Fibroblast of skin of scalp (primary cell): ENCODE measurements at regions not wholly inside any gene's neighbourhood (a gene's known extent, or its start where the extent isn't known, plus 50 kb on each side); places are given as distances from the start of the nearest gene placed in this dataset.
A peak's percentile ranks its signal among the peaks of the same experiment; 100 is the strongest.
"Not testable (repeated sequence)": the region's sequence is repeated elsewhere in the genome, so short reads cannot be mapped to it uniquely, and the experiment has no call there.

Source experiments
- DNase-seq: peaks from one replicate; pipeline ENCODE4 v3.0.0-alpha.2; 2013

GRCh38 chr5:131107128-131107527 lies 57.9 kb downstream of the HINT1 start:
- DNase-seq = no peak

GRCh38 chr5:131104169-131104808 lies 60.8 kb downstream of the HINT1 start:
- no peak for DNase-seq

- DNase-seq = peak; percentile 55
These were observed 68.0 kb downstream of the HINT1 start for GRCh38 chr5:131096774-131097710.

GRCh38 chr5:131095561-131095960 lies 69.5 kb downstream of the HINT1 start:
- not testable (repeated sequence) for DNase-seq

GRCh38 chr5:131084436-131084835 lies 80.6 kb downstream of the HINT1 start:
- no peak for DNase-seq

GRCh38 chr5:131081913-131082488 lies 83.1 kb downstream of the HINT1 start:
- peak; percentile 50 for DNase-seq

- DNase-seq = peak; percentile 62
These were observed 83.7 kb downstream of the HINT1 start for GRCh38 chr5:131081374-131081773.

- DNase-seq = no peak
These were observed 85.8 kb downstream of the HINT1 start for GRCh38 chr5:131079232-131079631.

GRCh38 chr5:131068893-131069643 lies 96.0 kb downstream of the HINT1 start:
- no peak for DNase-seq

- DNase-seq = no peak
These were observed 97.0 kb downstream of the HINT1 start for GRCh38 chr5:131068076-131068475.

- no peak for DNase-seq
These were observed 97.4 kb downstream of the HINT1 start for GRCh38 chr5:131067636-131068035.

GRCh38 chr5:131064669-131065371 lies 100.2 kb downstream of the HINT1 start:
- DNase-seq = no peak

- DNase-seq = no peak
These were observed 122.9 kb downstream of the HINT1 start for GRCh38 chr5:131042021-131042789.

- no peak for DNase-seq
These were observed 141.6 kb downstream of the HINT1 start for GRCh38 chr5:131023498-131023865.

GRCh38 chr5:131022811-131023497 lies 142.1 kb downstream of the HINT1 start:
- DNase-seq = no peak

GRCh38 chr5:131021646-131022045 lies 143.4 kb downstream of the HINT1 start:
- no peak for DNase-seq

GRCh38 chr5:131019601-131020315 lies 145.3 kb downstream of the HINT1 start:
- DNase-seq = no peak

- DNase-seq = no peak
These were observed 145.9 kb downstream of the HINT1 start for GRCh38 chr5:131019111-131019510.

- DNase-seq = no peak
These were observed 156.7 kb downstream of the HINT1 start for GRCh38 chr5:131008329-131008728.
